ENCODE measurements at regions not wholly inside any gene's neighbourhood (a gene's known extent, or its start where the extent isn't known, plus 50 kb on each side); places are given as distances from the start of the nearest gene placed in this dataset.

GRCh38 chr13:48583859-48584311 is 51.0 kb upstream of the RCBTB2 start:
- Histone ChIP-seq H3K4me3 (replicated peaks; ENCODE audit: insufficient read depth, low read length) (no peak overlapping the region), H3K27ac (replicated peaks) (no peak overlapping the region), H3K27me3 (ENCODE audit: insufficient read depth, poor library complexity, severe bottlenecking) (no peaks in the 10 kb centered on the region)
- TF ChIP-seq POLR2AphosphoS5 (IDR thresholded peaks at IDR 0.05; ENCODE audit: low read depth) (no peak), REST (IDR thresholded peaks at IDR 0.05; ENCODE audit: insufficient replicate concordance, low read depth) (no peak), SPI1 (IDR thresholded peaks at IDR 0.05; ENCODE audit: borderline replicate concordance, low read depth) (no peak)
- no peak for DNase-seq (ENCODE audit: low read depth in 1 of 2, low spot score in 1 of 2)

DNA sequence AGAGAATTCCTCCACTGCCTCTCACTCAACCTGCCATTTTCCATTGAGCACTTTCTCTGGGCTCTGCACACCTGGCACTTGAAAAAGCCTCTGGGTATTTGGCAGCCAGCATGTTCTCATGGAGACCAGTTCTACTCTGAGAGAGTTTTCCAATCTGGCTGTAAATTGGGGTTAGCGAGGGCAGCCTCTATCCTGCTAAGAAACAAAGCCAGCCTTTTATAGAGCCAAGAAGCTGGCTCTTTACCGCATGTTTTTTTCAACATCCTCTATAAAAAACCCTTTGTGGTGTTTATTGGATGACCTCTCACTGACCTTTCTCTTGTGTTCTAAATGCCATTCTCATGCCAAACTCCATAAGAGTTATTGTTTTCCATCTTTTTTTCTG is 52.6 kb upstream of the RCBTB2 start:
- Histone ChIP-seq H3K27ac (replicated peaks) (no peak overlapping the region), H3K4me3 (replicated peaks; ENCODE audit: insufficient read depth, low read length) (no peak overlapping the region), H3K27me3 (ENCODE audit: insufficient read depth, poor library complexity, severe bottlenecking) (no peaks in the 10 kb centered on the region)
- DNase-seq (ENCODE audit: low read depth in 1 of 2, low spot score in 1 of 2), result no peak
- TF ChIP-seq REST (IDR thresholded peaks at IDR 0.05; ENCODE audit: insufficient replicate concordance, low read depth) (no peak), CTCF (IDR thresholded peaks at IDR 0.05; ENCODE audit: insufficient read depth, low read length) (no peak), POLR2AphosphoS5 (IDR thresholded peaks at IDR 0.05; ENCODE audit: low read depth) (no peak), GABPA (IDR thresholded peaks at IDR 0.05; ENCODE audit: low read depth) (no peak), SPI1 (IDR thresholded peaks at IDR 0.05; ENCODE audit: borderline replicate concordance, low read depth) (no peak)

DNA sequence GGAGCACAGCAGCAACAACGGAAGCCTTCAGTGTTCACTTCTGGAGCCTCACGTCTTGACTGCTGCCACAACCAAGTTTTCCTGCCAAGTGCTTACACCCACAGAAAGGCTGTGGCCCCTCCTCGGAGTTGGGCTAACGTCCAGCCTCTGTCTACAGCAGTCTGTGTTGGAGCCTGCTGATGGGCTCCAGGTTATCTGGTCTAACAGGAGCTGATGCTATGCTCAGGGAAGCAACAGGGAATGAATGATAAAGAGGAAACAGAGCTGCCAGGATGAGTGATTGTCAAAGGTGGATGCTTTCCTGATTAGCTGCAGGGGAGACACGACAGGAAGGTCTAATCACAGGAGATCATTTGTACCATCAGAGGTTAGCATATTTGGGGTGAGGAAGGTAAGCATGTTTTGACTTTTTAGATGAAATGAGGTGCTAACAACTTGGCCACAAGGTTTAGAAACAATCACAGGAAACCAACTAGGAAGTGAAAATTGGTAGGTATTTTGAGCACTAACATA is 53.8 kb upstream of the RCBTB2 start:
- TF ChIP-seq SPI1 (IDR thresholded peaks at IDR 0.05; ENCODE audit: borderline replicate concordance, low read depth), result no peak
- no peak for TF ChIP-seq CTCF (IDR thresholded peaks at IDR 0.05; ENCODE audit: insufficient read depth, low read length)
- TF ChIP-seq POLR2AphosphoS5 (IDR thresholded peaks at IDR 0.05; ENCODE audit: low read depth), result no peak
- no peak for TF ChIP-seq GABPA (IDR thresholded peaks at IDR 0.05; ENCODE audit: low read depth)
- TF ChIP-seq REST (IDR thresholded peaks at IDR 0.05; ENCODE audit: insufficient replicate concordance, low read depth), result no peak
- Histone ChIP-seq H3K27me3 (ENCODE audit: insufficient read depth, poor library complexity, severe bottlenecking) (no peaks in the 10 kb centered on the region), H3K4me3 (replicated peaks; ENCODE audit: insufficient read depth, low read length) (no peak overlapping the region), H3K27ac (replicated peaks) (no peak overlapping the region)
- no peak for DNase-seq (ENCODE audit: low read depth in 1 of 2, low spot score in 1 of 2)

Measured in HL-60 (cell line).